ENCODE measurements at regions not wholly inside any gene's neighbourhood (a gene's known extent, or its start where the extent isn't known, plus 50 kb on each side); places are given as distances from the start of the nearest gene placed in this dataset.

DNA sequence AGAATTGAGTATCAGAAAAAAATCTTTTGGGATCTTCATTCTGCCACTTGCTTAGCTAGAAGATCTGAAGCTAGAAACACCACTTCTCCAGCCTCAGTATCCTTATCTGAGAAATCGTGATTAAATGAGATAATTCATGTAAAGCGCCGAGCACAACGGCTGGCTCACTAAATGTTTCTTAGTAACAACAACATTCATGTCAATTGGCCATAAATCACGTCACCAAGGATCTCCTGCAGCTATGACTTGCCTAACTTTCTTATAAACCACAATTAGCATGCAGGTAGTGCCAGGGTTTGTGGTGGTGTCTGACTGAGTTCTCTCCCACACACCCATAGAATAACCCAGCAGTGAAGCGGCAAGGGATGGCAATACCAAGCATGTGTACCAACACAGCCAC lies 501.3 kb downstream of the EFNB2 start (continued):
- TF ChIP-seq, protein P1, sequence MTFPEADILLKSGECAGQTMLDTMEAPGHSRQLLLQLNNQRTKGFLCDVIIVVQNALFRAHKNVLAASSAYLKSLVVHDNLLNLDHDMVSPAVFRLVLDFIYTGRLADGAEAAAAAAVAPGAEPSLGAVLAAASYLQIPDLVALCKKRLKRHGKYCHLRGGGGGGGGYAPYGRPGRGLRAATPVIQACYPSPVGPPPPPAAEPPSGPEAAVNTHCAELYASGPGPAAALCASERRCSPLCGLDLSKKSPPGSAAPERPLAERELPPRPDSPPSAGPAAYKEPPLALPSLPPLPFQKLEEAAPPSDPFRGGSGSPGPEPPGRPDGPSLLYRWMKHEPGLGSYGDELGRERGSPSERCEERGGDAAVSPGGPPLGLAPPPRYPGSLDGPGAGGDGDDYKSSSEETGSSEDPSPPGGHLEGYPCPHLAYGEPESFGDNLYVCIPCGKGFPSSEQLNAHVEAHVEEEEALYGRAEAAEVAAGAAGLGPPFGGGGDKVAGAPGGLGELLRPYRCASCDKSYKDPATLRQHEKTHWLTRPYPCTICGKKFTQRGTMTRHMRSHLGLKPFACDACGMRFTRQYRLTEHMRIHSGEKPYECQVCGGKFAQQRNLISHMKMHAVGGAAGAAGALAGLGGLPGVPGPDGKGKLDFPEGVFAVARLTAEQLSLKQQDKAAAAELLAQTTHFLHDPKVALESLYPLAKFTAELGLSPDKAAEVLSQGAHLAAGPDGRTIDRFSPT (tag by site-specific recombination; IDR thresholded peaks at IDR 0.05), result no peak
- TF ChIP-seq ZNF548 (tag by site-specific recombination; IDR thresholded peaks at IDR 0.05) (no peak), ZNF354C (tag by site-specific recombination; IDR thresholded peaks at IDR 0.05; ENCODE audit: borderline replicate concordance, low read depth) (no peak), ZNF600 (tag by site-specific recombination; IDR thresholded peaks at IDR 0.05) (no peak), ZNF2 (tag by site-specific recombination; IDR thresholded peaks at IDR 0.05) (no peak), SETDB1 (IDR thresholded peaks at IDR 0.05; ENCODE audit: insufficient read length, low read length) (no peak), ZNF157 (tag by site-specific recombination; IDR thresholded peaks at IDR 0.05) (no peak), ZNF155 (tag by site-specific recombination; IDR thresholded peaks at IDR 0.05) (no peak)
- TF ChIP-seq, protein P2, sequence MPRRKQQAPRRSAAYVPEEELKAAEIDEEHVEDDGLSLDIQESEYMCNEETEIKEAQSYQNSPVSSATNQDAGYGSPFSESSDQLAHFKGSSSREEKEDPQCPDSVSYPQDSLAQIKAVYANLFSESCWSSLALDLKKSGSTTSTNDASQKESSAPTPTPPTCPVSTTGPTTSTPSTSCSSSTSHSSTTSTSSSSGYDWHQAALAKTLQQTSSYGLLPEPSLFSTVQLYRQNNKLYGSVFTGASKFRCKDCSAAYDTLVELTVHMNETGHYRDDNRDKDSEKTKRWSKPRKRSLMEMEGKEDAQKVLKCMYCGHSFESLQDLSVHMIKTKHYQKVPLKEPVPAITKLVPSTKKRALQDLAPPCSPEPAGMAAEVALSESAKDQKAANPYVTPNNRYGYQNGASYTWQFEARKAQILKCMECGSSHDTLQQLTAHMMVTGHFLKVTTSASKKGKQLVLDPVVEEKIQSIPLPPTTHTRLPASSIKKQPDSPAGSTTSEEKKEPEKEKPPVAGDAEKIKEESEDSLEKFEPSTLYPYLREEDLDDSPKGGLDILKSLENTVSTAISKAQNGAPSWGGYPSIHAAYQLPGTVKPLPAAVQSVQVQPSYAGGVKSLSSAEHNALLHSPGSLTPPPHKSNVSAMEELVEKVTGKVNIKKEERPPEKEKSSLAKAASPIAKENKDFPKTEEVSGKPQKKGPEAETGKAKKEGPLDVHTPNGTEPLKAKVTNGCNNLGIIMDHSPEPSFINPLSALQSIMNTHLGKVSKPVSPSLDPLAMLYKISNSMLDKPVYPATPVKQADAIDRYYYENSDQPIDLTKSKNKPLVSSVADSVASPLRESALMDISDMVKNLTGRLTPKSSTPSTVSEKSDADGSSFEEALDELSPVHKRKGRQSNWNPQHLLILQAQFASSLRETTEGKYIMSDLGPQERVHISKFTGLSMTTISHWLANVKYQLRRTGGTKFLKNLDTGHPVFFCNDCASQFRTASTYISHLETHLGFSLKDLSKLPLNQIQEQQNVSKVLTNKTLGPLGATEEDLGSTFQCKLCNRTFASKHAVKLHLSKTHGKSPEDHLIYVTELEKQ (tag by site-specific recombination; IDR thresholded peaks at IDR 0.05; ENCODE audit: borderline replicate concordance), result no peak
- TF ChIP-seq, protein P3, sequence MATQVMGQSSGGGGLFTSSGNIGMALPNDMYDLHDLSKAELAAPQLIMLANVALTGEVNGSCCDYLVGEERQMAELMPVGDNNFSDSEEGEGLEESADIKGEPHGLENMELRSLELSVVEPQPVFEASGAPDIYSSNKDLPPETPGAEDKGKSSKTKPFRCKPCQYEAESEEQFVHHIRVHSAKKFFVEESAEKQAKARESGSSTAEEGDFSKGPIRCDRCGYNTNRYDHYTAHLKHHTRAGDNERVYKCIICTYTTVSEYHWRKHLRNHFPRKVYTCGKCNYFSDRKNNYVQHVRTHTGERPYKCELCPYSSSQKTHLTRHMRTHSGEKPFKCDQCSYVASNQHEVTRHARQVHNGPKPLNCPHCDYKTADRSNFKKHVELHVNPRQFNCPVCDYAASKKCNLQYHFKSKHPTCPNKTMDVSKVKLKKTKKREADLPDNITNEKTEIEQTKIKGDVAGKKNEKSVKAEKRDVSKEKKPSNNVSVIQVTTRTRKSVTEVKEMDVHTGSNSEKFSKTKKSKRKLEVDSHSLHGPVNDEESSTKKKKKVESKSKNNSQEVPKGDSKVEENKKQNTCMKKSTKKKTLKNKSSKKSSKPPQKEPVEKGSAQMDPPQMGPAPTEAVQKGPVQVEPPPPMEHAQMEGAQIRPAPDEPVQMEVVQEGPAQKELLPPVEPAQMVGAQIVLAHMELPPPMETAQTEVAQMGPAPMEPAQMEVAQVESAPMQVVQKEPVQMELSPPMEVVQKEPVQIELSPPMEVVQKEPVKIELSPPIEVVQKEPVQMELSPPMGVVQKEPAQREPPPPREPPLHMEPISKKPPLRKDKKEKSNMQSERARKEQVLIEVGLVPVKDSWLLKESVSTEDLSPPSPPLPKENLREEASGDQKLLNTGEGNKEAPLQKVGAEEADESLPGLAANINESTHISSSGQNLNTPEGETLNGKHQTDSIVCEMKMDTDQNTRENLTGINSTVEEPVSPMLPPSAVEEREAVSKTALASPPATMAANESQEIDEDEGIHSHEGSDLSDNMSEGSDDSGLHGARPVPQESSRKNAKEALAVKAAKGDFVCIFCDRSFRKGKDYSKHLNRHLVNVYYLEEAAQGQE (tag by site-specific recombination; IDR thresholded peaks at IDR 0.05), result no peak

DNA sequence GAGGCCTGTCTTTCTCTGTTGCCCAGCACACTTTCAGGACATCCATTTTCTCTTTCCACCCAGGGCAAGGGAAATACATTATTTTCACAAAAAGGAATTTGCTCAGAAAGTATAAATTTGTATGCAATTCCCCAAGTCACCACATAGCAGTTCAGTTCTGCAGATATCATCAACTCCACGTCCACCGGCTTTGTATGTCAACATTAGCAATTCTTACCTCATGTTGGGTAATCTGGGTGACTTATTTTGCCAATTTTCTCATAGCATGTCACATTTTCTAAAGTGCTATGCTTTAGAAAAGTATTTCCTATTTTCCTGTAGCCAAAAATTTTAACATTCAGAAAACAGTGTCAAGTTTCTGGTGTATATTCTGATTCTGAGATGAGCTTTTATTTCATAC lies 501.8 kb downstream of the EFNB2 start:
- H3K36me3 ChIP-seq (ENCODE audit: control insufficient read depth in 2 of 2, insufficient read depth in 1 of 2, low read length in 2 of 2), result no peaks in the 10 kb centered on the region
- H3K9me3 ChIP-seq (ENCODE audit: control insufficient read depth, insufficient read depth, low read depth, low read length), result no peaks in the 10 kb centered on the region
- ChIA-PET POLR2A (no interaction called here), CTCF (interaction anchor here (0.9 kb wide), 1 partner anchor 8 kb away, joined by 4 read pairs; no protein-coding TSS in a partner anchor)
- no peak overlapping the region for H3K27ac ChIP-seq (ENCODE audit: extremely low read depth, low read depth, low read length)
- no peak overlapping the region for H3K4me3 ChIP-seq (ENCODE audit: low read depth, low read length)
- TF ChIP-seq, protein P4, sequence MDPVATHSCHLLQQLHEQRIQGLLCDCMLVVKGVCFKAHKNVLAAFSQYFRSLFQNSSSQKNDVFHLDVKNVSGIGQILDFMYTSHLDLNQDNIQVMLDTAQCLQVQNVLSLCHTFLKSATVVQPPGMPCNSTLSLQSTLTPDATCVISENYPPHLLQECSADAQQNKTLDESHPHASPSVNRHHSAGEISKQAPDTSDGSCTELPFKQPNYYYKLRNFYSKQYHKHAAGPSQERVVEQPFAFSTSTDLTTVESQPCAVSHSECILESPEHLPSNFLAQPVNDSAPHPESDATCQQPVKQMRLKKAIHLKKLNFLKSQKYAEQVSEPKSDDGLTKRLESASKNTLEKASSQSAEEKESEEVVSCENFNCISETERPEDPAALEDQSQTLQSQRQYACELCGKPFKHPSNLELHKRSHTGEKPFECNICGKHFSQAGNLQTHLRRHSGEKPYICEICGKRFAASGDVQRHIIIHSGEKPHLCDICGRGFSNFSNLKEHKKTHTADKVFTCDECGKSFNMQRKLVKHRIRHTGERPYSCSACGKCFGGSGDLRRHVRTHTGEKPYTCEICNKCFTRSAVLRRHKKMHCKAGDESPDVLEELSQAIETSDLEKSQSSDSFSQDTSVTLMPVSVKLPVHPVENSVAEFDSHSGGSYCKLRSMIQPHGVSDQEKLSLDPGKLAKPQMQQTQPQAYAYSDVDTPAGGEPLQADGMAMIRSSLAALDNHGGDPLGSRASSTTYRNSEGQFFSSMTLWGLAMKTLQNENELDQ (tag by site-specific recombination; IDR thresholded peaks at IDR 0.05; ENCODE audit: low read depth), result 0 out of 2 replicates have a peak, but pooled peaks have one; percentile 34
- TF ChIP-seq ZNF660 (tag by site-specific recombination; IDR thresholded peaks at IDR 0.05) (0 out of 2 replicates have a peak, but pooled peaks have one; percentile 33), ZNF169 (tag by site-specific recombination; IDR thresholded peaks at IDR 0.05) (no peak)
- H3K4me1 ChIP-seq (ENCODE audit: control insufficient read depth, insufficient read depth, low read length), result no peaks in the 10 kb centered on the region
